DMS 273 treated with DMSO at 0.1 percent for 48 hours (cell line): ENCODE measurements at regions not wholly inside any gene's neighbourhood (a gene's known extent, or its start where the extent isn't known, plus 50 kb on each side); places are given as distances from the start of the nearest gene placed in this dataset.
"Not testable (repeated sequence)": the region's sequence is repeated elsewhere in the genome, so short reads cannot be mapped to it uniquely, and the experiment has no call there.

Experiments used
- DNase-seq: peaks from one replicate; lab custom pipeline; 2025; lab: John Stamatoyannopoulos, UW

DNA sequence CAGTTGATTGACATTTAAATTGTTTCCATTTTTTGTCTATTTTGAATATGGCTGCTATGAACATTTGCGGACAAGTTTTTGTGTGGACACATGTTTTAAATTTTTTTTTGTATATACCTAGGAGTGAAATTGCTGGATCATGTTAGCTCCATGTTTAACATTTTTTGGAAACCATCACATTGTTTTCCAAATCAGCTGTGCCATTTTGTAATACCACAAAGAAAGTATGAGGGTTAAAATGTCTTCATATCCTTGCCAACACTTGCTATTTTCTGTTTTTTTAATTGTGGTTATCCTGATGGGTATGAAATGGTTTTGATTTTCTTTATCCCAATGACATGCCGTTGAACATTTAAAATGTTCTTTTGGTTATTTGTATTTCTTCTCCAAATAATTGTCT lies 52.1 kb downstream of the CARTPT start:
- no peak for DNase-seq

DNA sequence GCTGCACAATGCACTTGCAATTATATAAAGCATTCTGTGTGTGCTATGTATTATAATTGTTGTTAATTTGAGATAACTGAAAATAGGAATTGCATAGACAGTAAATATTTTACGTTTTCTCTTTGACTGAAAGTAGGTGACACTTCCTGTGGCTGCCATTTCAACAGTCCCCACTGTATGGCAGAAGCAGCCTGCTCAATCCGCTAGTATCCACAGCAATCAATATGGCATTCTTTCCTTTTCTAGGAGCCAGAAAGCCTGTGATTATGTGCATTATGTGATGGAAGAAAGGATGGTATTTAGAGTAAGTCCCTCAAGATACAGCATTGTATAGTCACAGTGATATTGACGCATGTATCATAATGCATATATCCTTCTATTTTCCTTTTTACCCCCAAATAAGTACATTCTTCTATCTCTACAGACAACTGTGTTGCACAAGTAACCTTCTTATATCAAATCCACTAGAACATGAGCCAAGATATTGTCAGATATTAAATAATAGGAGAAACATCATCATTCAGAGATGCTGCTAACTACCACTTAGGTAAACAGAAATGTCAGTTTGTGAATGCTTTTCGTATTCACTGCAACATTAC lies 59.7 kb downstream of the CARTPT start:
- no peak for DNase-seq

DNA sequence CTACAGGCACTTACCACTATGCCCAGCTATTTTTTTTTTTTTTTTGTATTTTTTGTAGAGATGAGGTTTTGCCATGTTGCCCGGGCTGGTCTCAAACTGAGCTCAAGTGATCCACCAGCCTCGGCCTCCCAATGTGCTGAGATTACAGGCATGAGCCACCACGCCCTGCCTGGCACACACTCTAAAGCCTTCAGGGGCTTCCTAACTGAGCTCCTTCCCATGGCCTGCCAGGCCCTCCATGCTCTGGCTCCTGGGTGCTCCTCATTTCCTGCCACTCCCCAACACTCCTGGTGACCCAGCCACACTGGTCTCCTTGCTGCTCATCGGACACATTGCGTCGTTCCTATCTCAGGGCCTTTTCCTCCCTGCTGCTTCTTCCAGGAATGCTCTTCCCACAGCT lies 61.5 kb downstream of the CARTPT start:
- DNase-seq = no peak

DNA sequence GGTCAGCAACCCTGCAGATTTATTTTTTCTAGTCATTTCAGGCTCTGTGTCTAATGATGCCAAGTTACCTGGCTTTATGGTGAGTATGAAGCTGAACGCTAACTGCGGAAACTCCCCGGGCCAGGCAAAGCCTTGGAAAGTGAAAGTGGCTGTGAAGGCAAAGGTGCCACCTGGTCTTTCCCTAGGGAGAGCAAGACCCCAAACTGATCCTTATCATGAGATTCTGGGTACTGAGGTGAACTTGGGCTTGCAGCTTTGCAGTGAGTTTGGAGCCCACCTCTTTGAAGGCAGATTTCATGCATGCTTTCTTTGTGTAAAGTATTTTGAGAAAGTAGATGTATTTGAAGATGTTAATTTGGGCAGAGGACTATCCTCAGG lies 63.3 kb downstream of the CARTPT start:
- DNase-seq = no peak

DNA sequence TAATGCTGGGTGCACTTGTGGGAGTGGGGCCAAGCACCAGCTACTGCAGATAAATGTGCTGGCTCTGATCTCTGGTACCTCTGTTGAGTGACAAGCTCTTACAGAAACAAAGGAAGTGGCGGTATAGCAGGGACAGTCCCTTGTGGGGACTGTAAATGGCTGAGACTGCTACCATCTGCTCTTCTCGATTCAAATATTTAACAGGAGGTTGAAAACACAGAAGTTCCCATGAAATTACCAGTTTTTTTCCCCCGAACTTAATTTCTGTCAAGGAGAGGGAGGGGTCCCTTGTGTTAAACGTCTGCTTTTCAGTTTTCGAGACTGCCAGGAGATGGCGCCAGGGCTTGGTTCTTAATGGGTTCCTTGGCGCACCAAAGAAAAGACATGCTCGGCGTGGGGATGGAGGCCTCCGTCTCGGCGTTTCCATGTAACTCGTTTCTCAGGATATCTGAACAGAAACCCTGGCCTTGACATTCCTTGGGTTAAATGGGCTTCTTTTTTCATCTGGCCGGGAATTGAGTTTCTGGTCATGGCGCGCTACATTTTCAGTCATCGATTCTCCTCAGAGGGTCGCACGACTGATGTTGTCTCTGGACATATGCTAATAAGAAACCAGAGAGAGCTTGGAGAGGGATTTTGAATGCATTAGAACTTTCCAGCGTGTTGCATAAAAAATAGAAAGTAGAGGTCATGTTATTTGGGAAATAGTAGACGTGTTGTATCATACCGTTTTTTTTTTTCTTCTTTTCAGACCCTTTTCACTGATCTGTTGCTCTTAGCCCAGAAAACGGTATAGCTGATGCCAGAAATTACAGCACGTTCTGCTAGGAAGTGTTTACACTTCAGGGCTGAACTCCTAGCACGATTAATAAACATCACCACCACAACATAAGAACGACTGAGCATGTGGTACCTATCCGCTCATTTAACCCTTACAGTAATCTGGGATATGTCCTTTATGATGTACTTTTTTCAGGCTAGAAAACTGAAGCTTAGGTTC lies 64.0 kb downstream of the CARTPT start:
- DNase-seq = peak; percentile 25

DNA sequence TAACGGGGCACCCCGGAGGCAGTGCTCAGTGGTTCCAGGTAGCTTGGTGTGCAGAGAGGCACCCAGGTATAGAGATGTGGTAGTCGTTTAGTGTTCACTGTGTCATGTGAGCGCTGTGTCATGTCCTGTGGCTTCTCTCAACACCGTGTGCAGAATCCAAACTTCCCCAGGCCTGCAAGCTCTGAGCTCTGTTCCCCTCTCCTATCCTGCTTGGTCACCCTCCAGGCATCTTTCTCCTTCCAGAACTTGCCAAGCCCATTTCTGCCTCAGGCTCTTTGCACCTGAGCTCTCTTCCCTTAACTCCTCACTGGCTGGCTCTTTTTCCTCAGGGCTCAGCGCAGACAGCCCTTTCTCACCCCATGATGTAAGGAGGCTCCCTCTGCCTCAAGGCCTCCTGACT lies 64.8 kb downstream of the CARTPT start:
- DNase-seq = no peak

DNA sequence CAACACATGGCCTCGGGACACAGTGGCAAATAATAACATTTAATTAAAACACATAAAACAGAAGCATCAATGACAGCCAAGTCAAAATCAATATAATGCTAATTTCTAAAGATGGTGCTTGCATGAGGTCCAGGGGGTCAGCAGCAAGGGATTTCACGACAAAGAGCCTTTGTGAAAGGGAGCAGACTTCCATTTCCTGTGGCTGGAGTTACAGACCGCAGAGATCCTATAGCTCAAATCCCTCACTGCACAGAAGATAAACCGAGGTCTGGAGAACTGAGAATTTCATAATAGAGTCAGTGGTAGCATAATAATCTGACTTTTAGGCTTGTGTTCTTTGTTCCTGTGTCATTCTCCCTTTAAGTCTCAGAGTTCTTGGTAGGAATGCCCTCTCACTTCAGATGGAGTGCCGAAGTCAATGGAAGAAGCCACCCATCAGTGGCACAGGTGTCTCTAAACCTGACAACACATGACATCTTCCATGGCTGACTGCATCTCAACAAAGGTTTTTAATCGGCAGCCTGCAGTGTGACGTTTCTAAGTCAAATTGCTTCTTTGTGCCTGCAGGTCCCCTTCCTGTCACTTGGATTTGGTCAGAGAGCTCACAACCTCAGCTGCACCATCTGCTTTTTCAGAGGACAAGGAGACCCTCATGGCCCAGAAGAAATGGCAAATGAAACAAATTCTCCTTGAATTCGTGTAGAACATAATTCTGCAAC lies 67.4 kb downstream of the CARTPT start:
- no peak for DNase-seq

DNA sequence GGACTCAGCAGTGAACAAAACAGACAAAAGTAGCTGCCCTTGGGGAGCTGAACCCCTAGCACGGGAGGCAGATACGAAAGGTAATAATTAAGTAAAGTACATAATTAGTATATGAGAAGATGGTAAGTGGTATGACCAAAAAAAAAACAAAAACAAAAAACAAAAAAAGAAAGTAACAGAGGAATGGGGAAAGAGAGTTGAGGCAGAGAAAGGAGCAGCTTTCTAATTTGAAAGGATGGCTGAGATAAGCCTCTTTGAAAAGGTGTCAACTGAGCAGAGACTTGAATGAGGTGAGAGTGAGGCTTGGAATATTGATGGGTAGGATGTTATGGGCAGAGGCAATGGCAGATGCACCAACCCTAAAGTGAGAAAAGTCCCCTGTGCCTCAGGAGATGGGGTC lies 69.7 kb downstream of the CARTPT start:
- no peak for DNase-seq

DNA sequence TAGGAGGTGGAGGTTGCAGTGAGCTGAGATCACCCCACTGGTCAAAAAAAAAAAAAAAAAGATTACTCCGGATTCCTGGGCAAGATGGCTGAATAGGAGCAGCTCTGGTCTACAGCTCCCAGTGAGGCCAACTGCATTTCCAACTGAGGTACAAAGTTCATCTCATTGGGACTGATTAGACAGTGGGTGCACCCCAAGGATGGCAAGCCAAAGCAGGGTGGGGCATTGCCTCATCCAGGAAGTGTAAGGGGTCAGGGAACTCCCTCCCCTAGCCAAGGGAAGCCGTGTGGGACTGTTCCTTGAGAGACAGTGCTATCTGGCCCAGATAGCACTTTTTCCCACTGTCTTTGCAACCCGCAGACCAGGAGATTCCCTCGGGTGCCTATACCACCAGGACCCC lies 70.7 kb downstream of the CARTPT start:
- no peak for DNase-seq

DNA sequence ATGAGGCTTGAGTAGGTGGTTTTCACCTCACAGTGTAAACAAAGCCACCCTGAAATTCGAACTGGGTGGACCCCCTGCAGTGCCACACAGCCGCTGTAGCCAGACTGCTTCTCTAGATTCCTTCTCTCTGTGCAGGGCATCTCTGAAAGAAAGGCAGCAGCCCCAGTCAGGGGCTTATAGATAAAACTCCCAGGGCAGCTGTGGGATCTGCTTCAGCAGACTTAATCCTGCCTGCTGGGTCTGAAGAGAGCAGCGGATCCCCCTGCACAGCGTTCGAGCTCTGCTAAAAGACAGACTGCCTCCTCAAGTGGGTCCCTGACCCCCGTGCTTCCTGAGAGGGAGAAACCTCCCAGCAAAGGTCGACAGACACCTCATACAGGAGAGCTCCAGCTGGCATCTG lies 71.4 kb downstream of the CARTPT start:
- DNase-seq = no peak

DNA sequence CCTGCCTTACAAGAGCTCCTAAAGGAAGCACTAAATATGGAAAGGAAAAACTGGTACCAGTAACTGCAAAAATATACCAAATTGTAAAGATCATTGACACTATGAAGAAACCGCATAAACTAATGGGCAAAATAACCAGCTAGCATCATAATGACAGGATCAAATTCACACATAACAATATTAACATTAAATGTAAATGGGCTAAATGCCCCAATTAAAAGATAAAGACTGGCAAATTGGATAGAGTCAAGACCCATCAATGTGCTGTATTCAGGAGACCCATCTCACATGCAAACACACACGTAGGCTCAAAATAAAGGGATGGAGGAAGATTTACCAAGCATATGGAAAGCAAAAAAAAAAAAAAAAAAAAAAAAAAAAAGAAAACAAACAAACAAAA lies 73.0 kb downstream of the CARTPT start:
- DNase-seq = not testable (repeated sequence)

DNA sequence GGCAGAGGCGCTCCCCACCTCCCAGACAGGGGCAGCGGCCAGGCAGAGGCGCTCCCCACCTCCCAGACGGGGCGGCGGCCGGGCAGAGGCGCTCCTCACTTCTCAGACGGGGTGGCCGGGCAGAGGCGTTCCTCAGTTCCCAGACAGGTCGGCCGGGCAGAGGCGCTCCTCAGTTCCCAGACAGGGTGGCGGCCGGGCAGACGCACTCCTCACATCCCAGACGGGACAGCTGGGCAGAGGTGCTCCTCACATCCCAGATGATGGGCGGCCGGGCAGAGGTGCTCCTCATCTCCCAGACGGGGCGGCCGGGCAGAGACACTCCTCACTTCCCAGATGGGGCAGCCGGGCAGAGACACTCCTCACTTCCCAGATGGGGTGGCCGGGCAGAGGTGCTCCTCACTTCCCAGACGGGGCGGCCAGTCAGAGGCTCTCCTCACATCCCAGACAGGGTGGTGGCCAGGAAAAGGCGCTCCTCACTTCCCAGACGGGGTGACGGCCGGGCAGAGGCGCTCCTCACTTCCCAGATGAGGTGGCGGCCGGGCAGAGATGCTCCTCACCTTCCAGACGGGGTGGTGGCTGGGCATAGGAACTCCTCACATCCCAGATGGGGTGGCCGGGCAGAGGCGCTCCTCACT lies 75.1 kb downstream of the CARTPT start:
- no peak for DNase-seq

DNA sequence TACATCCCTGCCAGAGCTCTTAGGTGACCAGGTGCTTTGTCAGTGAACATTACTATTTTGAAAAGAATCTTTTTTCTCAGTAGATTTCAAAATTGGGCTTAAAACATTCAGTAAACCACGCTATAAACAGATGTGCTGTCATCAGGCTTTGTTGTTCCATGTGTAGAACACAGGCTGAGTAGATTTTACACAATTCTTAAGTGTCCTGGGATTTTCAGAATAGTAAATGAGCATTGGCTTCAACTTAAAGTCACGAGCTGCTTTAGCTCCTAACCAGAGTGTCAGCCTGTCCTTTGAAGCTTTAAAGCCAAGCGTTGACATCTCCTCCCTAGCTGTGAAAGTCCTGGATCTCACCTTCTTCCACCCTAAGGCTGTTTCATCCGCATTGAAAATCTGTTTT lies 83.6 kb downstream of the CARTPT start:
- DNase-seq = no peak

DNA sequence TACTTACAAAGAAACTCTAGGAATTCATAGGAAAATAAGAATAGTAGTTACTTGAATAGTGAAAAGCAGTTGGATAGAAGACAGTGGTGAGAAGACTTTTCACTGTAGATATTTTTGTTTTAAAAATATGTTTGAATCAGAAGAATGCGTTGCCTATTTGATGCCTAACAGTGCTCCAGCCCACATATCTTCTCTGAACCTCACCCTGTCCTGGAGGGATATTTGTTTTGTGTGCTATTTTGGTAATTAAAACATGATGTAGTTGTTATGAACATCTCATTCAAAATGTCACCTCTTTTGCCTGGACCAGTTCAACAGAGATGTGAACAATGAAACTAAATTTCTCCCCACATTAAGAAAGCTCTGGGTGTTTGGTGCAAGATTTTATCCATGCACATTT lies 87.6 kb downstream of the CARTPT start:
- DNase-seq = no peak

DNA sequence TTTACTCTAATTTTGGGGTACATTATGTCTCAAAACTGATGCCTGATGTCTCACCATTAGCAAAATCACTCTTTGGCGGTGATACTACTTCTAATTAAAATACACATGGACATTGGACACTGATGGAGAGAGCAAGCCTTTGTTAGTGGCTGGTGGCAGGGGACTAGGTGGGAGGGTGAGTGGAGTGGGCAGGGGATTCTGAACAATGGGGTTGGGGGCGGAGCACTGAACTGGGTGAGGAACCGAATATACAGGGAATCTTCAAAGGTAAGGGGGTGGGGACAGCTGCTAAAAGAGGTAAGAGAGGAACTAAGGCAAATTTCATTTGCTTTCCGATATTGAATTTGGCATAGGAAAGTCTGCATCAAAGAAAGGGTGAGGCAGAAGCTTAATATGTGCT lies 88.8 kb downstream of the CARTPT start:
- no peak for DNase-seq

DNA sequence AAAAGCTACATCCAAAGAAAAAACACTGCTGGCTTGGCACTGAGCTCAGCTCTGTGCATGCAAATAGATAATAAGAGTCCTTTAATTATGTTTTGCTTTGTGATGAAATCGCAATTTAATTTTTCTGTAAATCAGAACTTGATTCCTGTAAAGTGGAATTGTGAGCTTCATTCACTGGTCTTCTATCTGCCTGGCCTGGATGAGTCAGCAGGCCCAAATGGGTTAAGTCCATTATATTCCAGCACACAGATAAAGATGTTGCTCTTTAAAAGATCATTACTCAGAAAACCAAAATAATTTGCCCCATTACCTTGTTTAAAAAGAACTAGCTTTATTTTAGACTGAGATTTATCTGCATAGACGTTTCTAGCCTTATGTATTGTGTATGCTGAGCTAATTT lies 90.4 kb downstream of the CARTPT start:
- no peak for DNase-seq

DNA sequence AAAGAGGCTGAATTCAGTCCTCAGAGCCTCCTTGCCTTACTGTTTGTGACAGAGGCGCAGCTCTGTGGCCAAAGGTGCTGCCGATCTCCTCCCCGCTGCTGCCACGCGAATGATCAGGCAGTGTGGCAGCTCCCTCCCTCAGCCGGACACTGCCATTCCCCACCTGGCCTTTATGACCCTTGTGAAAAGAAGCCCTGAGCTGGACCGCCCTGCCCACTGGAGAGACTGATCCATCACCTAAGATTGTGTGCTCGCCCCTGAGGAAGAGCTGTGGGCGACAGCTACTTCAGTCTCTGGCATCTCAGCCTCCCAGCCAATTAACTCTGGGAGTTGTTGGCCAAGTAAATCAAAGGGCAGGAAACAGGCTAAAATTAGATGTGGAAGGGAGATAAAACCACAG lies 90.9 kb downstream of the CARTPT start:
- DNase-seq = no peak

DNA sequence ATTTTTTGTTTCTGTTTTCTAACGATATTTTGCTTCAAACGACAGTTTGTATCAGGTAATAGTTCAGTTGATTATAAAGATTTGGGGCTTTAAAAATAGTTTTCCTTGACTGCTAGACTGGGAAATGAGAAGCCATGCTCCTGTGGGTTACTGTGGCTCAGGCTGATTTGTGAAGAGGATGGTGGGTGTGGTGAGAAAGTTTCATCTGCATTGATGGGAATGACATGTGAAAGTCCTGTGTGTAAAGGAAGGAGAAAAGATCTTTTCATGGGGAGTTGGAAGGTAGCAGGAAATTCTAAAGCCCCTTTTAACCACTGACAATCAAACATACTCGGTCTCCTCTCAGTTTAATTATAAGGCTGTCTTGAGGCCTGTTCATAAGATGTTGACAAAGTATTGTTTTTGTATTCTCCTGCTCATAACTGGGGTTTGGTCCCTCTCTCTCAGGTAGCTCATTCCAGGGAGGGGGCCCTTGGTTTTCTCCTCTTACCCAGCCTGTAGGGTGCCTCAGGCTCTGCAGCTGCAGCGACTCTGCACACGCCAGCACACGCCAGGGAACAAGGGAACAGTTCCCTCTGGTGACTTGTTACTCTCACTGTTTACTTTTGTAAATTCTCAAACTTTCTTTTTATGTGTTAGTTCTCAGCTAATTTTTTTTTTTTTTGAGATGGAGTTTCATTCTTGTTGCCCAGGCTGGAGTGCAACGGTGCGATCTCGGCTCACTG lies 91.6 kb downstream of the CARTPT start:
- no peak for DNase-seq

DNA sequence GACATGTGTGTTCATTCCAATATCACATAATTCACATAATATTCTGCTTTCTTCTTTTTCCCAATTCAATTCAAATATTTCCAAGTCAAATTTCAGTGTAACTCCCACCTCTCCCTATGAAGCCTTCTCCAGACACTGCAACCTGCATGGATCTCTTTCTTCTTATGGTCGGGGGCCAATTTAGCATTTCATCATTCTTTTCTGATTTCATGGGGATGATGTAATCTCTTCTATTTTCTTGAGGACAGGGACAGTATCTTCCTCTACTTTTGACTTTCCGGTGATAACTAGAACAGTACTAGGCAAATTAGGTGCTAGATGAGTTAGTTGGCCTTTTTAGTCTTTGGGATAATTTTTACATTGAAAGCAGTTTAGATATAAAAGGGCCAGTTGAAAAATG lies 92.7 kb downstream of the CARTPT start:
- DNase-seq = no peak

DNA sequence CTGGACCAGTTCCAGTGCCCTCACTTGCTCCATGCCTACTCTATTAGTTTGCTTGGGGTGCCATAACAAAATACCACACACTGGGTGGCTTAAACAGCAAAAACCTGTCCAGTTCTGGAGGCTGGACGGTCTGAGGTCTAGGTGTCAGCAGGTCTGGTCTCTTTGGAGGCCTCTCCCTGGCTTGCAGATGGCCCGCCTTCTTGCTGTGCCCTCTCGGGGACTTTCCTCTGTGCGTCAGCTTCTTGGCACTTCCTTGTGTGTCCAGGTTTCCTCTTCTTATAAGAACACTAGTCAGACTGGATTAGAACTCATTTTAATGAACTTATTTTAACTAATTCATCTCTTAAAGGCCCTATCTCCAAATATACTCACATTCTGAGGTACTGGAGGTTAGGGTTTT lies 97.2 kb downstream of the CARTPT start:
- DNase-seq = no peak

DNA sequence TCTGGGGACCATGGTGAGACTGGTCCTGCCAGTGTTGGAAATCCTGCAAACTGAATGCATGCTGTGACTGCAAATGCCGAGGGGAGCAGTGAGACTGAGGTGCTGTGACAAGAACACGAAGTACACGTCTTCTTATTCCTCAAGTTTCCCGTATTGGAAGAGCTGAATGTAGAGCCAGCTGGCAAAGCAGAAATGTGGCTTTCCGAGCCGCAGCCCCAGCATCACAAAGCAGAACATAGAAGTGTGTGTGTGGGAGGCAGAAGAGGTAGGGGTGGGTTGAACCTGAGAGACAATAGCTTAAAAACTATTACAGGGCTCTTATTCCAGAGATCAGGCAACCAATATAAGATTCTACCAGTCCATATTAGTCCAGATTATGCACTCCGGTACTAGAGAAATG lies 98.8 kb downstream of the CARTPT start:
- DNase-seq = no peak

DNA sequence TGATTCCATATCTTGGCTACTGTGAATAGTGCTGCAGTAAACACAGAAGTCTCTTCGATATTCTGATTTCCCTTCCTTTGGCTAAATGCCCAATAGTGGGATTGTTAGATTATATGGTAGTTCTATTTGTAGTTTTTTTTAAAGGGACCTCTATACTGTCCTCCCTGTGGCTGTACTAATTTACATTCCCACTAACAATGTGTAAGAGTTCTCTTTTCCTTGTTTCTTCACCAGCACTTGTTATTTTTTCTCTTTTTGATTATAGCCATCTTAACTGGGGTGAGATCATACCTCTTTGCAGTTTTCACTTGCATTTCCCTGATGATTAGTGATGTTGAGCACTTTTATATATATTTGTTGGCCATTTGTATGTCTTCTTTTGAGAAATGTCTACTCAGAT lies 102.0 kb downstream of the CARTPT start:
- DNase-seq = no peak
